B cell (primary cell): ENCODE measurements at regions not wholly inside any gene's neighbourhood (a gene's known extent, or its start where the extent isn't known, plus 50 kb on each side); places are given as distances from the start of the nearest gene placed in this dataset.

ENCODE experiments used
- ATAC-seq: fragments of 200-7000 bp; cut with Tn5 transposase; one replicate; pipeline ENCODE4 v1.10.0; 2021; ENCODE audit warnings: low read depth, mild to moderate bottlenecking, moderate number of reproducible peaks, moderate library complexity
- CTCF ChIA-PET: fragments of 350-600 bp; sonication (Branson Sonifier 250); formaldehyde crosslinking; loops from one replicate; lab custom pipeline; 2021; ENCODE audit warnings: antibody characterized with exemption, inconsistent platforms; lab: Charles Lee
- POLR2A ChIA-PET: fragments of 350-600 bp; sonication (Branson Sonifier 250); formaldehyde crosslinking; loops from one replicate; lab custom pipeline; 2021; ENCODE audit warnings: antibody characterized with exemption; lab: Charles Lee
- DNase-seq: peaks from one replicate; pipeline ENCODE4 v3.0.0; 2013
- H2AFZ ChIP-seq: 2 replicates; pipeline ENCODE4 v1.6.1; 2012; ENCODE audit warnings: mild to moderate bottlenecking, low read depth, low read length; ENCODE audit not compliant: insufficient read depth, poor library complexity, severe bottlenecking
- H3K27ac ChIP-seq, 2 donors: 1 replicate in 1 of 2; 2 replicates in 1 of 2; pipeline ENCODE4 v1.5.1; 2012 to 2013; ENCODE audit warnings: low read length in 2 of 2, mild to moderate bottlenecking in 2 of 2, moderate library complexity in 1 of 2
- H3K27me3 ChIP-seq, 4 experiments: fragments of 200-600 bp in 1 of 4; sonication (generic) in 1 of 4; replicated peaks in 1 of 4; 1 replicate in 2 of 4; 2 replicates in 2 of 4; pipeline versions ENCODE4 v1.6.1 to v1.7.0; 2013 to 2016; ENCODE audit warnings: low read length in 3 of 4, mild to moderate bottlenecking in 2 of 4, mixed read lengths in 1 of 4, moderate library complexity in 1 of 4; ENCODE audit not compliant: insufficient read depth in 4 of 4, control insufficient read depth in 3 of 4; ENCODE audit errors: control extremely low read depth in 1 of 4
- H3K36me3 ChIP-seq, 2 experiments: replicated peaks in 1 of 2; 1 replicate in 1 of 2; 2 replicates in 1 of 2; pipeline versions ENCODE4 v1.6.1 to v1.7.1; 2013; ENCODE audit warnings: low read length in 1 of 2; ENCODE audit not compliant: insufficient read depth in 2 of 2, control insufficient read depth in 1 of 2; ENCODE audit errors: control extremely low read depth in 1 of 2, extremely low read depth in 1 of 2
- H3K4me1 ChIP-seq, 2 donors: fragments of 200-600 bp in 1 of 2; sonication (generic) in 1 of 2; 1 replicate in 1 of 2; 2 replicates in 1 of 2; pipeline versions ENCODE4 v1.5.1 to v1.6.1; 2013 to 2017; ENCODE audit warnings: low read length in 2 of 2; ENCODE audit not compliant: control insufficient read depth in 2 of 2, insufficient read depth in 2 of 2
- H3K4me2 ChIP-seq: replicated peaks from 2 replicates; pipeline ENCODE3; 2012; ENCODE audit warnings: mild to moderate bottlenecking, low read depth, low read length; ENCODE audit not compliant: poor library complexity, severe bottlenecking
- H3K4me3 ChIP-seq, 5 experiments: fragments of 200-600 bp in 1 of 5; sonication (generic) in 1 of 5; 1 replicate in 3 of 5; 2 replicates in 2 of 5; pipeline versions ENCODE4 v1.5.1 to v1.7.0; 2011 to 2016; ENCODE audit warnings: low read length in 4 of 5, mild to moderate bottlenecking in 4 of 5, low read depth in 2 of 5, control low read depth in 1 of 5, moderate library complexity in 1 of 5; ENCODE audit not compliant: insufficient read depth in 1 of 5; ENCODE audit errors: control extremely low read depth in 1 of 5, extremely low read depth in 1 of 5
- H3K79me2 ChIP-seq: fragments of 200-600 bp; sonication (generic); one replicate; pipeline ENCODE4 v1.6.0; 2016; ENCODE audit warnings: low read length; ENCODE audit not compliant: control insufficient read depth, insufficient read depth
- H3K9ac ChIP-seq: fragments of 200-600 bp; sonication (generic); 2 replicates; pipeline ENCODE4 v1.6.1; 2017; ENCODE audit warnings: mild to moderate bottlenecking, low read length, moderate library complexity
- H3K9me3 ChIP-seq, 3 donors: one replicate each; pipeline versions ENCODE4 v1.6.1 to v1.7.1; 2013; ENCODE audit warnings: low read length in 2 of 3; ENCODE audit not compliant: control insufficient read depth in 2 of 3, insufficient read depth in 1 of 3; ENCODE audit errors: control extremely low read depth in 1 of 3
- H4K20me1 ChIP-seq: 2 replicates; pipeline ENCODE4 v1.6.0; 2012; ENCODE audit warnings: mild to moderate bottlenecking, low read length; ENCODE audit not compliant: insufficient read depth, control insufficient read depth, poor library complexity, severe bottlenecking
- H3K27ac Mint-ChIP-seq: one replicate; pipeline ENCODE4 v1.8.0; 2021; ENCODE audit warnings: mixed read lengths
- H3K27me3 Mint-ChIP-seq: one replicate; pipeline ENCODE4 v1.8.0; 2021; ENCODE audit warnings: mixed read lengths
- H3K4me1 Mint-ChIP-seq: one replicate; pipeline ENCODE4 v1.8.0; 2021; ENCODE audit warnings: mixed read lengths
- H3K4me3 Mint-ChIP-seq: one replicate; pipeline ENCODE4 v1.8.0; 2021; ENCODE audit warnings: mixed read lengths
- H3K9me3 Mint-ChIP-seq: one replicate; pipeline ENCODE4 v1.8.0; 2022; ENCODE audit warnings: mixed read lengths; ENCODE audit not compliant: insufficient read depth
- CTCF ChIP-seq: fragments of 200-600 bp; IDR thresholded peaks from one replicate; pipeline ENCODE4 v1.8.0; 2022; ENCODE audit warnings: antibody characterized with exemption, mild to moderate bottlenecking
- EZH2 ChIP-seq: IDR thresholded peaks from 2 replicates; pipeline ENCODE4 v1.6.1; 2012; ENCODE audit warnings: borderline replicate concordance, low read depth, mild to moderate bottlenecking, moderate library complexity, low read length; ENCODE audit not compliant: insufficient read depth, poor library complexity, severe bottlenecking
- WGBS: methylation state at CpG from one replicate; pipeline ENCODE4 v1.1.5; 2013; ENCODE audit warnings: missing lambda C conversion rate; ENCODE audit not compliant: insufficient coverage; 5-methylcytosine and 5-hydroxymethylcytosine counted together
- intact Hi-C: fragments of 100-400 bp; cut with micrococcal nuclease; formaldehyde crosslinking; loops from one replicate; pipeline ENCODE4 v1.10.0; 2022

DNA sequence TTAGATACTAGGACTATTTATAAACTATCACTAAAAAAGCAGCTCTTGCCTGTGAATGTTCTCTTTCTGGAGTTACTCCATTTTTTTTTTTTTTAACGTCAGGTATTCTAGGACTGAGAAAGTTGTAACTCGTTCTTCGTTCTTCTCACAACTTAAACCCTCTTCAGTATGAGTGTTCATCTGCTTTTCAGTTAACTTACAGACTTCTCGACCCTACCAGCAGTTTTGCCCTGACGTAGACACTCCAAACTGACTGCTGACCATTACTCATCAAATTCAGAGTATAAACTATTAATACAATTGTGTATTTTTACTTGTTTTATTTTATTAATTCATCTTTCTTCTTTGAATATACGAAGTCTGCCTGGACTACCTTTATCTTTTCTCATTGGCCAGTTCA lies 353.1 kb downstream of the GPR37 start:
- Histone ChIP-seq H3K36me3 (no peaks in the 10 kb centered on the region), H3K4me3 (no peak overlapping the region), H2AFZ (no peak overlapping the region), H3K9me3 (no peaks in the 10 kb centered on the region), H4K20me1 (no peaks in the 10 kb centered on the region), H3K79me2 (no peaks in the 10 kb centered on the region), H3K9ac (no peak overlapping the region), H3K4me1 (no peaks in the 10 kb centered on the region), H3K27ac (no peak overlapping the region), H3K4me2 (no peak overlapping the region), H3K27me3 (no peaks in the 10 kb centered on the region)
- Mint-ChIP-seq H3K4me3 (no peak overlapping the region), H3K9me3 (no peaks in the 10 kb centered on the region), H3K27ac (no peak overlapping the region), H3K27me3 (no peaks in the 10 kb centered on the region), H3K4me1 (no peaks in the 10 kb centered on the region)
- ATAC-seq = no peak
- POLR2A ChIA-PET = no interaction called here
- TF ChIP-seq EZH2 = no peak
- TF ChIP-seq CTCF = no peak
- WGBS = no CpG with 5 or more reads among the region's 6 CpGs
- CTCF ChIA-PET = no interaction called here
- intact Hi-C loops = no loop called here
- DNase-seq = no peak

DNA sequence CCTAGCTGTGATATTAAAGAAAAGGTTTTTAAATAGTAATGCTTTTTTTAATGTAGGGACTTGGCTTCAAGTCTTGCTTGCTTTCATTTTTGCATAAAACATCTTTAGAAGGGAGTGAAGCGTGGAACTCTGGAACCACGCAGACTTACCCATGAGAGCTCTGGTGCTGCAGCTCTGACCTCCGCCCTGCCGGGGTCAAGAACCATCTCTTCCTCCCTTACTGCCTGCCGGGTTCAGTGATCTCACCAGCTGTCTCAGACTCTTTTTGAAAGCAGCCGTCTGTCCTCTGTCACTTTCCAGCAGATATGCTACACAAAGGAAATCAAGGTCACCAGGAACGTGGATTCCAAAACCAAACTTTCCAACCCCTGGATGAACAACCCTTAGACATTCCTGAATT lies 353.8 kb downstream of the GPR37 start:
- no peak overlapping the region for H3K4me3 Mint-ChIP-seq
- no peak overlapping the region for H3K4me3 ChIP-seq
- no peaks in the 10 kb centered on the region for H3K36me3 ChIP-seq
- no peaks in the 10 kb centered on the region for H3K4me1 Mint-ChIP-seq
- no peaks in the 10 kb centered on the region for H3K4me1 ChIP-seq
- H3K9ac ChIP-seq = no peak overlapping the region
- 62% methylated on average over 7 of the region's 7 CpGs for WGBS
- H3K27ac Mint-ChIP-seq = no peak overlapping the region
- no peak overlapping the region for H2AFZ ChIP-seq
- H3K79me2 ChIP-seq = no peaks in the 10 kb centered on the region
- no peaks in the 10 kb centered on the region for H3K9me3 ChIP-seq
- no peak overlapping the region for H3K27ac ChIP-seq
- H3K27me3 Mint-ChIP-seq = no peaks in the 10 kb centered on the region
- ChIA-PET POLR2A (no interaction called here), CTCF (no interaction called here)
- no peak for TF ChIP-seq CTCF
- TF ChIP-seq EZH2 = no peak
- no peaks in the 10 kb centered on the region for H3K9me3 Mint-ChIP-seq
- H3K4me2 ChIP-seq = no peak overlapping the region
- no peaks in the 10 kb centered on the region for H3K27me3 ChIP-seq
- ATAC-seq (no peak), DNase-seq (no peak)
- no peaks in the 10 kb centered on the region for H4K20me1 ChIP-seq
- intact Hi-C loops = no loop called here
